Mammary epithelial cell (primary cell): ENCODE measurements at regions not wholly inside any gene's neighbourhood (a gene's known extent, or its start where the extent isn't known, plus 50 kb on each side); places are given as distances from the start of the nearest gene placed in this dataset.

Source experiments
- CTCF ChIP-seq, 2 donors: IDR thresholded peaks in 1 of 2; conservative IDR thresholded peaks in 1 of 2; 2 replicates each; pipeline ENCODE4 v1.5.1; 2011 to 2012; ENCODE audit warnings: inconsistent platforms in 2 of 2, low read length in 2 of 2, mild to moderate bottlenecking in 2 of 2, control low read depth in 1 of 2, low read depth in 1 of 2; ENCODE audit not compliant: insufficient read depth in 1 of 2; ENCODE audit errors: extremely low read depth in 1 of 2
- EZH2 ChIP-seq: IDR thresholded peaks from 2 replicates; pipeline ENCODE4 v1.6.1; 2012; ENCODE audit warnings: low read length, inconsistent platforms, borderline replicate concordance

DNA sequence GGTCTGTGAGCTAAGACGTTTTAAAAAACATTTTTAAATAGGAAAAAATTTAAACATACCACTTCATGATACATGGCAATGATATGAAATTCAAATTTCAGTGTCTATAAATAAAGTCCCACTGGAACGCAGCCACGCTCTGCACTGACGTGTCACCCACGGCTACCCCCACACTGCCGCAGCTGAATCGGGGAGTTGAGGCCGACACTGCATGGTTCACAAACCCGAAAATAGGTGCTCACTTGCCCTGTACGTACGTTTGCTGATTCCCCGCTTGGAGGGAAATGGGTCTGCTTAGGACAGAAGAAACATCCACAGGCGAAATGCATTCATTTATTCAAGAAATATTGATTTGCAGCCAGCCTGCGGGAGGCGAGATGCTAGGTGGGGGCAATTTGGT lies 1342.3 kb downstream of the TBC1D22A start:
- TF ChIP-seq CTCF (conservative IDR thresholded peaks at IDR 0.05 in 1 of 2, IDR thresholded peaks at IDR 0.05 in 1 of 2; ENCODE audit: extremely low read depth in 1 of 2, insufficient read depth in 1 of 2, low read depth in 1 of 2, low read length in 2 of 2): no peak
- TF ChIP-seq EZH2: no peak
